GM21390 (cell line): ENCODE measurements at regions not wholly inside any gene's neighbourhood (a gene's known extent, or its start where the extent isn't known, plus 50 kb on each side); places are given as distances from the start of the nearest gene placed in this dataset.

Source experiments
- ATAC-seq: cut with Tn5 transposase; IDR thresholded peaks from one replicate; pipeline ENCODE4 v1.9.1; 2021; ENCODE audit not compliant: unreplicated experiment

DNA sequence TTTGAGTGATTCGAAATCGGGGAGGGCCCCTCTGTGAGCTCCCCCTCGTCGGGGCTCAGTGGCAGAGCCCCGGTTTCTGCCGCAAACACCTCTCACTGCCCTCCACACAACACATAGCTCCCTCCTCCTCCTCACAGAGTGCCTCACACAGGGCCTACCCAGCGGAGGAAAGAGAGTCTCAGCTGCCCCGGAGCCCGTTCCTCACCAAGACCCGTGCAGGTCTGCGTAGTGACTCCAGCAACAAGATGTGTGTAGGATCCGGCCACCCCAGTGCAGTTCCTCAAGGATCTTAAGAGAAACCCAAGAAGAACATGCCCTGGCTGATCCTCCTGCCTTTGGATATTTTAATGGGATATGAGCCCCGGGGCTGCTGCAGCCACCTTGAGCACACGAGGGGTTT, 238.4 kb downstream of the BRD1 start:
- ATAC-seq, result no peak

DNA sequence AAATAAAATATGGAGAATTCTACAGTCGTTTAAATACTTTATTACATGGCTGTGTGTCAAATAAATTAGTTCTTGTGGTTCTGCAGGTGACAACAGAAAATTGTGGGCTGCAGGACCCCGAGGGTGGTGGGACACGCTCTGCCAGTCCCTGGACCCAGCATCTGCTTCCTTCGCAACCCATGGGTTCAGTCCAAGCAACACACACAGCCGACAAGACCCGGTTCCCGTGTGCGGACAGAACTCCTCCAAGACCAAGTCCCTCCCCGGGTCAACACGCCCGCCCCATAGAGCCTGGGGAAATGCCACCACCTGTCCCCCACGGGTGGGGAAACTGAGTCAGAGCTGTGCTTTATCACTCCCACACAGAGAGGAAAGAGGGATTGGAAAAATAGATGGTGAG, 238.9 kb downstream of the BRD1 start:
- ATAC-seq, result no peak

DNA sequence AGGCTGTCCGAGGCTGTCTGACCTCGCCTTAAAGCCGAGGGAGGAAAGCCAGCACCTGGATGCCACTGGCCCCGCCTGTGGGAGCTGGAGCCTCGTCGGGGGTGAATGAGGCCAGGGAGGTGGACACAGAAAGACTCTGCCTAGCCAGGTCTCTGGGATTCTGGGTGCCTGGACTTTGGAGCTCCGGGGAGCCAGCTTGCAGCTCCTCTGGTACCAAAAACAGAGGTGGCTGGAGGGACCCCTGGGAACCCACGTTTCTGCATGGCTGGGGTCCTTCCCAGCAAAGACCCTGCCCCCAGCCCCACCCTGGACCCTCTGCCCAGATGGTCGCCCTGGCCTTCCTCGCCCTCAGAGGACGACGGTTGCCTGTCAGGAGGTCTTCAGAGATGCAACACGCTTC, 239.7 kb downstream of the BRD1 start:
- no peak for ATAC-seq

DNA sequence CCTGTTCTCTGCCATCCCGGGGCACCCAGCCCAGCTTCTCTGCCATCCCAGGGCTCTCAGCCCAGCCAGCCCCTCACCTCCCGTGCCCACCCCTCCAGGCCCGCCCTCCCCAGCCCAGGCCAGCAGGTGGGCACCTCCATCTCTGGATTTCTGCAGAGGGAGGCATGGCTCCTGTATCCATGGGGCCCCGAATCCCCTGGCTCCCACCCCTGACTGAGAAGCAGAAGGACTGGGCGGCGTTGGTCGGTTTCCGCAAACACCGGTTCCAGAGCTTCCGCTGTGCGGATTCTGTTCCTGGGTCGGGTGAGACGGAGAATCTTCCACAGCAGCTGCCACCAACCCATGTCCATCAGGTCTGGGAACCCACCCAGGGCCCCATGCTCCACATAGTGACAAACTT, 240.3 kb downstream of the BRD1 start:
- no peak for ATAC-seq

DNA sequence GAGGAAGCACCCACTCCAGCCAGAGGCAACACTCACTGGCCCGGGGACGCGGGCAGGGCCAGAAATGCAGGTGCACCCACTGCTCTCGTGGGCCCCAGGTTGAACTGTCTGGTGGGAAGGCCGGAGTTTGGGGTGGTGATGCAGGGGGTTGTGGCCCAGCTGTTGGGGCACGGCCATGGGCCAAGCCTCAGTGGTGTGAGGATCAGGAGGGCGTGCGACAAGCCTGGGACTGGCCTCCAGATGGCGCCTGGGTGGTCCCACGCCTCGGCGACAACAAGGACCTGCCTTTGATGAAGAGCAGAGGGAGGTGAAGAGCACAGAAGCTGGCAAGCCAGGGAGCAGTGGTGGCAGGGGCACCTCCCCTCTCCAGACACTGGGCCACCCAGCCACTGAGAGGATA, 240.8 kb downstream of the BRD1 start:
- no peak for ATAC-seq

DNA sequence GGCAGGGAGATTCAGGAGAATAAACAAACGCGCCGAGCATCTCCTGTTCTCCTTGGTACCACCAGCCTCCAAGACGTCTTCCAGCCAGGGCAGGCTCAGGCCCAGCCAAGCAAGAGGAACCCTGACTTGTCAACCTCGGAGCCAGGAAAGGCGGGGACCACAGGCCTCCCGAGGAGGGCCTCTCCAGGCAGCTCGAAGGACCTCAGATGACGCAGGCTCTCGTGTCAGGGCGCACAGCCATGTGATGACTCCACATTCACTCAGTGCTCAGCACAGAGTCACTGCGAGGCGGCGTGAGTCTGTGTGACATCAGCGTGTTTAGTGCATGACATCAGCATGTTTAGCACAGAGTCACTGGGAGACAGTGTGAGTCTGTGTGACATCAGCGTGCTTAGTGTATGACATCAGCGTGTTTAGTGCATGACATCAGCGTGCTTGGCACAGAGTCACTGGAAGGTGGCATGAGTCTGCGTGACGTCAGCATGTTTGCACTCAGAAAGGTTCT, 241.4 kb downstream of the BRD1 start:
- ATAC-seq, result no peak

DNA sequence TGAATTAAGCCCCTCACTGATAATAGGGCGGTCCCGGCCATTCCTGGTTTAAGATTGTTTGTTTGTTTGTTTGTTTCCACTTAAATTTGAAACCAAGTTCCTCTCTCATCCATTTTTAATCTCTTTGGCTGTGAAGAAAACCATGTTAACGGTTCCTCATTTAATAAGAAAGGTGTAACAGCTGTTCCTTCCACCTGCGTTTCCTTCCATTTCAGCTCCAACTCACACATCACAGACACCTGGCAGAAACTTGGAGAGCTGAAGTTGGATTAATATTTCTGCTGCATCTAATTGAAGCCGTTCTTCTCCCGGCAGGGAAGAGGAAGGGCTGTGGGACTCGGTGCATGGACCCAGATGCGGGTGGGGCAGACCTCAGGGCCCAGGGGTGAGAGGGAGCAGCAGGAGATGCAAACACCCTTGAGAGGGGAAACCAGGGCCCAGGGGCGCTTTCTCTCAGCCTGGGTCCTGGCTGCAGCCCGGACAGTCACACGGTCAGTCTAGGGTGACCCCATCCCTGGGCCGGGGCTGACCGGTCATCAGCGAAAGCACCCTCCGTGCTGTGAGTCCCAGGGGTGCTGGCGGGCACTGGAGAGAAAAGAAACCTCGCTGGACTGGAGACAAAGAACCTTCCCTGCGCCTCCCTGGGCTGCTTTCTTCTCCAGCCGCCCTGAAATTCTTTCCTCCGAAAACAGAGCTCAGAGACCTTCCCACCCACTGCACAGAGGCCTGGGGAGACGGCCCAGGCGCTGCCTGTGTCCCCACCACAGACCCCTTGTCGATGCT, 242.0 kb downstream of the BRD1 start:
- no peak for ATAC-seq

DNA sequence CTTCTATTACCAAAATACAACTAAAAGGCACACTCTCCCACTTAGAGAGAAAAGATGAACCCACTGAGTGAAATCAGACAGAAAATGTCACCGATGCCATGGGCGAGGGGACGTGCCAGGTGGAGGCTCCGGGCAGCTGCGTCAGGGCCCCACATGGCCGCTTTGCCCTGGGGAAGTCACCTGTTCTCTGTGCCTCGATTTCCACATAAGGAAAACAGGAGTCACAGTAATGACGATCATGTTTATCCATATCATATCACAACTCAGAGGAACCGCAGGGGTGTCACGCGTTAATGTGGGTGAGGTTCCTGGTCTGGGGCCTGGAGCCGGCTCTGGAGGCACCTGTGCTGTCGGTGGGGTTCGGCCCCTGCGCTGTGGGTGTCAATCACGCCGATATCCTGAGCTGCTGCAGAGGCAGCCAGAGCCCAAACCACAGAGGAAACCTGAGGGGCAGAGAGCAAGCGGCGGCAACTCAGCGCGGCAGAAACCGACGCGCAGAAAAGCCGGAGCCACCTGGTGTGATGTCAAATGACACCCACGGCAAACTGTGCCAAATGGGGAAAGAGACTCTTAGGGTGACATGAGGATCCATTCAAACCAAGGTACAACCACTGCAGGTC, 243.7 kb downstream of the BRD1 start:
- no peak for ATAC-seq

DNA sequence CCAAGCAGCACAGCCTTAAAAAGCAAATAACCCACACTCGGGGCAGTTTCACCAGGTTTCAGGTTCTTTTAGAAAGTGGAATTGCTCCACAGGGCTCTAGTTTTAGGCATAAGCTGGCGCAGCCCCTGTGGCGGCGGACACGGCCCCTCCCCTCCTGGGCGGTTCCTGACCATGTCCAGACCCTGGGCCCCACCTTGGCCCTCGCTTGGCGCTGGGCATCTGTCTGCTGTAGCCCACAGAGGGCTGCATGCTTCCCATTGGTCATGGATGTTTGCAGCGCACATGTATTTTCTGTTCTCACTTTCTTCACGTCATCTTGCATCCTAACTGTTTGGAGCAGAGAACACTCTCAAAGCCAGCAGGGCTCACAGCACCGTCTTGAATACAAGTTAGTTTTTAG, 244.3 kb downstream of the BRD1 start:
- no peak for ATAC-seq

DNA sequence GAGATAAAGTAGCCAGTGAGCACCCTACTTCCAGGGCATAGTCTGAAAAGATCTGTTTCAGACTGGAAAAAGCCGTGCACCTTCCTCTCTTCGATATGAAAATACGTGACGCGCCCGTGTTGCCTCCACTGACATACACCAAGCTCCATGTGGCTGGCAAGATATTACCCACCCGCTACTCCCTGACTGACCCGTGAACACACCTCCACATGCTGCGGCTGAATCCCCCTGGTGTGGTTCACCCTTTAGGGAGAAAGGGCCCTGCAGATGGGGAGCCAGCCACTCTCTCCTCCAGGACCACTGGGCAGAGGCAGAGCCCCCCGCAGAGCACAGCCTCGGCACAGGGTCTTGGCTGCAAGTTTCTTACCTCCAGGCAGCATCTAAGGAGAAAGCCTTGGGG, 245.0 kb downstream of the BRD1 start:
- ATAC-seq, result no peak

DNA sequence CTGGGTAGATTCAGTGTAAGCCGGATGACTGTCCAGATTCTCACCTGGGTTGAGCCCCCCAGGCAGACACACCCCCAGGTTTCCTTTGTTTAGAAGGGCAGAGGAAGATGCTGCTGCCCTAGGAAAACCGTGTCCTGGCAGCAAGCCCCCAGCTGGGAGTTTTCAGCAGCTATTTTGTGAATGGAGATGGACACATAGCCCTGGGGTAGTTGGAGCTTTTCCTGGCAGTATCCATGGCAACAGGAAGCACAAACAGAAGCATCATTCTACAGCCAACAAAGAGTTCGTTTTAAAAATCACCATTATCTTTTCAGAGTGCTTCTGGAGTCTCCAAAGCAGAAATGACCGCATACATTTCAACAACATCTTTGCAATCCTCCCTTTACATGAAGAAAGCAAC, 245.5 kb downstream of the BRD1 start:
- ATAC-seq, result no peak

DNA sequence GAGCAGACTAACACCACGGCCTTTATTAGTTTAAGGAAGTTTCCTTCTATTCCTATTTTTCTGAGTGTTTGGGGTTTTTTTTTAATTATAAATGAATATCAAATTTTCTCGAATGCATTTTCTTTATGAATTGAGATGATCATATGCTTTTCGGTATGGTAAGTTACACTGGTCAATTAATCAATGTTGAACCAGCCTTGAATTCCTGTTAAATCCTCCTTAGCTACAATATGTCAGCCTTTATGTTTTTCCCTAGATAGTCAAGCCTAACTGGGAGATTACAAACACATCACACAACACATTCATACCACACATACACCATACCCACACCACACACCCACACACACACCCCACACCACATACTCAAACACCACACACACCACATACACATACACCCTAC, 247.6 kb downstream of the BRD1 start:
- no peak for ATAC-seq

DNA sequence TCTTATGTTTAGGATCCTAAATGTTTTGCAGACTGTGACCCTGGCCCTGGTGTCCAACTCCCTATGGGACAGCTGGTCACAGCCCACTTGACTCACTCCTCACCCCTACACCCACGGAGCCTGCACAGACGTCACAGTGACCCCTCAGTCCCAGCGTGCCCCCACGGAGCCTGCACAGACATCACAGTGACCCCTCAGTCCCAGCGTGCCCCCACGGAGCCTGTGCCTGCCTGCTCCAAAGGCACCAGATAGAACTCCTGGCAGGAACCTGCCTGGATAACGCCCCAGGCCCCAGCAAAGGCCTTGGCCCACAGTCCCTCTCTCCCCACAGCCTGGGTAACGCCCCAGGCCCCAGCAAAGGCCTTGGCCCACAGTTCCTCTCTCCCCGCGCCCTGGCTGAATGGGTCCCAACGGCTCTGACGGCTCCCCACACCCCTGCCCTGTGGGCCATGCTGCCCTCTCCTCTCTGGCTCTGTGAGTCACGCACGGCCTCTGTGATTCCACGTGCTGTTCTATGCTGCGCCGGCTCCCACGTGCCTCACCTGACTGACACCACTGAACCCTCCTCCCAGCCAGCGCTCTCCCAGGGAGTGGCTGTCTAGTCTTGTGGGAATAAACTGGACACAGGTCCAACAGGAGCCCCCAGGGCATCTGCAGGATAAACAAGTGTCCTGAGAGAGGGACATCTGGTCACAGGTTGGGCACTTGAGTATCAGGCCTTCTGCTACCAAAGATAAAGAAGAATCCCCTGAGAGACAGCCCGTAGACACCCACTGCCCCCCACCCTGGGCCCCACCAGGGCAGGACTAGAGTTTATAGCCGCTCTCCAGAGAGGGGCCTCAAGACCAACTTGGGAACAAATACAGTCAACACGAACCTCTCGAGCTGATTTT, 250.3 kb downstream of the BRD1 start:
- ATAC-seq, result no peak

DNA sequence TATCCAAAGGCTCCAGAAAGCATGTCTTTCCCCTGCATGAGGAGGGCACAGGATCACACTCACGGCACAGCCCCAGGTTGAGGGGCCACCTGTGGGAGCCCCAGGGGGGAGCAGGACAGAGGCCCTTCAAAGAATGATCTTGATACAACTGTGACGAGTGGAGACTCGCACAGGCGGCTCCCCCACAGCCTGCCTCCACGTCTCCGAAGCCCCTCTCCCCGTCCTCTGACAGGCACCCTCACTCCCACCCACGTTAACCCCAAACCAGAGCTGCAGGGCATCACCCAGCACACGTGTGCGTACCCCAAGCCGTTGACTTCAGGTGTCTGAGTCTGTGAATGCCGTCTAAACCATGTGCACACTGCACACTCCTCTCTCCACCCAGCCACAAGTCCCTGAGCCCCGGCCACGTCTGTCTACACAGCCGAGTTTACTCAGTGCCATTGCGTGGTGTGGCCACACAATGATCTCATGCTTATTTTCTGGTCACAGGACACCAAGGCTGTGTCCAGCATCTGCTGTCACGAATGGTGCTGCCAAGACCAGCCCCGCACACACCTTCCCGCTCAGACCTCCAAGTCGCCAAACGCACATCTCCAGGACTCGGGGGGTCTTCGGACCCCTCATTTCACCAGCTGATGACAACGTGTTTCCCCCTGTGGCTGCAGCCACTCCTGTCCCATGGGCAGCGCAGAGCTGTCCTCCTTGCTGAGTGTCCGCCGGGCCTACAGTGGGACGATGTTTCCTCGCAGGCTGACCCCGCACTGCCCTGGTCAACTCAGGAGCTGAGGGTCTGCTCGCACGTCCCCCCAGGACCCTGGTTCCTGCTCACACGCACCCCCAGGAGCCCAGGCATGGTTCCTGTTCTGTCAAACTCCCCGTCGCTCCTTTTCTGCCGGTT, 251.2 kb downstream of the BRD1 start:
- no peak for ATAC-seq

DNA sequence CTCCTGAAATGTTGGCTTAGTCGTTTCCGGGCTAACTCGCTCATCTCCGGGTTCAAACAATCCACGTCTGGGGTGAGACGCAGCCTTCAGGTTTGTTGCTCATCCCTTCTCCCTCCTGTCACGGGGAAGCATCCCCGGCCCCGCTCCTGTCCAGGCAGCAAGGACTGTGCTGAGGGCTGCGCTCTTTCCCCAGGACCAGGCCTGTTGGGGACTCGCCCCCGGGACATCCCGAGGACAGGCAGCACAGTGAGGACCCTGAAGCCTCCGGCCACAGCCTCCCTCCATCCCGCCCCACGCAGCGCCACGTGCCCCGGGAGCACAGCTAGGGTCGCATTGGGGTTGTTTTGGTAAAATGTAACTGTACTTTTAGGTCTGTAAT, 252.0 kb downstream of the BRD1 start:
- no peak for ATAC-seq

DNA sequence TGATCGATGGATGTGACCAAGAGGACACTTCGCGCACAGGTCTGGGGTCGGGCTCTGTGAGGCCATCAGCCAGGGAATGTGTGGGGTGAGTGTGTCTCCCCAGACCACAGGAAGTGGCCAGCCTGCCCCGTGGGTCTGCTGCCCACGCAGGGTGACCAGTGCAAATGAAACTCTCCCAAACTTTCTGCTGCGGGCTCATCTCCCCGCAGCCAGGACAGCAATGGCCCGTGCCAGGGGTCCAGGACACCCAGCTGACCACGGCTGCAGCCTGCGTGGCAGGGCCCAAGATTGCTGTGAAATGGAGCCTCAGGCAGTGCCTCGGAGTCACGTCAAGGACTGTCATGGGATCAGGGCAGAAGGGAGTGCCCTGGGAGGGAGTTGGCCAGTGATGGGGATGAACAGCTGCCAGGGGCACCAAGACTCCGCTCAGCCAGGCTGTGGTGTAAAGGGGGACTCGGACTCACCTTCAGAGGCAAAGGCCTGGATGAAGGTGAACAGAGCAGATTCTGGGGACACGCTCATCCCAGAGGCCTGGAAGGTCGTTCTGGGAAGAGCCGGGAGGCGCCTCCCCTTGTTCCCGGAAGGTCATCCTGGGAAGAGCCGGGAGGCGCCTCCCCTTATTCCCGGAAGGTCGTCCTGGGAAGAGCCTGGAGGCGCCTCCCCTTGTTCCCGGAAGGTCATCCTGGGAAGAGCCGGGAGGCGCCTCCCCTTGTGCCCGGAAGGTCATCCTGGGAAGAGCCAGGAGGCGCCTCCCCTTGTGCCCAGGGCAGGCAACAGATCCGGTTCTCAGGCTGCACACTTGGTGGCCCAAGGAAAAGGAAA, 252.6 kb downstream of the BRD1 start:
- no peak for ATAC-seq

DNA sequence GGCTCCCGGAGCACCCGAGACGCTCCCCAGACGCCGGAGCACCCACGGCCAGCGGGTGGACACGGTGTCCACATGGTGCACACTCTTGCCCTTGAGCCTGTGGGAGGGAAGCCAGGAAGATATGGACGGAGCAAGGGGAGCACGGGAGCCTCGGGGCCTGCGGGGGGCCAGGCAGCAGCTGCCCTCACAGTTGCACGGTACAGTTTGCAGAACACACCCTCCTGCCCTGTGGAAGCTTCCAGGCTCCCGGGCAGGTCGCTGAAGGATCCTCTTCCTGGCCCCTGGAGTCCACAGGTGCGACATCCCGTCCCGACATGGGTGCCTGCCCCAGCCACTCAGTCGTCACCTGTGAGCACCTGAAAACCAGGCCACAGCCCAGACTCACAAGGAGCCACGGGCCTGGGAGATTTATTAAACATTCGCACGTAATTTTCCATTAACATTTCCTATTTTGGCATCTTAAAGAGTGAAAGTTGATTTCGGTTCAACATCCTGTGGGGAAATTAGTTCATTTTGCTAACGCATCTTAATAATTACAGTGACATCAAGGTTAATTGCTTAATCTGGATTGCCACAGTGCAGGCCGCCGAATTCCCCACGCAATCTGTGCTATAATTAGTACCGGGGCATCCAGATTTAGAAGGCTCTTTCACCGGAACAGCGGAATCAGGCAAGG, 253.3 kb downstream of the BRD1 start:
- no peak for ATAC-seq

DNA sequence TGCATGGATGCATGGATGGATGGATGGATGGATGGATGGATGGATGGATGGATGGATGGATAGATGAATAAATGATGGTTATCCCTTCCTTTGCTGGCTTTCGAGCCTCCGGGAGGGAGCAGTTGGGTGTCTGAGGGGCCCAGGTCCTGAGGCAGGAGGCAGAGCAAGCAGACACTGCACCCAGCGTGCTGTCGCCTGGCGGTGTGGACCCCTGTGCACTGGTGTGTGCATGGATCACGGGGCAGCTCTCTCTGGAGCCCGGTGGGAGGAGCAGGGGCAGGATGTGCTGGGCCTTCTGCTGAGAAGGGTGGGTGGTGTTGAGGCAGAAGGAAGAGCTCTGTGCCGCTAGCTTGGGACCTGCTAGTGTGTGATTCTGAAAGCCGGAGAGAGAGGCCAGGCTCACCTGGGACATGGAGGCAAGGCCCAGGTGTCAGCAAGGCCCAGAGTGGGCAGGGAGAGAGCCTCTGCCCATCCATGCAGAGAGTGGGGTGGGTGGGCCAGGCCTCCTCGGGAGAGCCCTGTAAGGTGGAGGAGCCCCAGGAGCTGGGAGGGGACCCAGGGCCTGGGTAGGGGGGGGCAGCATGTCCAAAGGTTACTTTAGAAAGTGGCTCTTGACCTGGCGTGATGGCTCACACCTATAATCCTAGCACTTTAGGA, 254.4 kb downstream of the BRD1 start:
- ATAC-seq, result no peak

DNA sequence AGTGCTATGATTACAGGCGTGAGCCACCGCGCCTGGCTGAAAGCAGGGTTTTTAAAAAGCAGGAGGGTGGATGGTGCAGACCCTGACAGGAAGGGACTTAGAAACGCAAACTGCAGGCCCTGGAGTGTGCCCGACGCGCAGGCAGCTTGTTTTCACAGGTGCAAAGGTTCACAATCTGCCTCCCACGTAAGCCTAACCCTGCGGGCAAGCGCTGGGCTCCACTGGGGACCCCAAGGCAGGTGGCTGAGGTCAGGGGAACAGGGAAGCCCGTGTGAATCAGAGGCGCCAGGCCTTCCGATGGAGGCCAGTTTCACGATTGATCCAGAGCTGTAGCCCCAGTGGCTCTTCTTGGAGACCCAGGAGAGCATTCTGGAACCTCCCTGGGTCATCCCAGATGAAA, 256.3 kb downstream of the BRD1 start:
- ATAC-seq, result no peak
